Inflammatory macrophage (primary cell): ENCODE measurements at regions not wholly inside any gene's neighbourhood (a gene's known extent, or its start where the extent isn't known, plus 50 kb on each side); places are given as distances from the start of the nearest gene placed in this dataset.
A peak's percentile ranks its signal among the peaks of the same experiment; 100 is the strongest.
"Not testable (repeated sequence)": the region's sequence is repeated elsewhere in the genome, so short reads cannot be mapped to it uniquely, and the experiment has no call there.

Experiments
- DNase-seq, 2 donors: peaks; one replicate each; pipeline ENCODE4 v3.0.0-alpha.2; 2020 to 2022

GRCh38 chr6:148602136-148602535 lies 144.7 kb upstream of the UST start:
- no peak for DNase-seq

GRCh38 chr6:148608199-148608951 lies 138.5 kb upstream of the UST start:
- peak; percentile 39 to 41 for DNase-seq

DNA sequence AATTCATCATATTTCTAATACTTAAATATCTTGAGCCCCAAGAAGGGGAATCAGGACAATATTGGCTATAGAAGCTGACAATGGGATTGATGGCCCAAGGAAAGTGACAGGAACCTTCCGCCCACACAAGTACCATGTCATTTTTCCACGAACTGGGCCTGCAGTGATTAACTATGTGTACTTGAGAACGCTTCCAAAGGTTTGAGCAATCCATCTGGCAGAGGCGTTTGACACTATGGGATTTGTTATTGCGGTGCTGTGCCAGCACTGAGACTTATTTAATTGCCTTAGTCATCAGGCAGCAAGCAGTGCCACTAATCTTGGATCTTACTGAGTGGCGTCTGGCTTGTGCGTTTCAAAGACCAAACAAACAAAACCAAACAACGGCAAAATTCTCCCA lies 135.6 kb upstream of the UST start:
- DNase-seq = peak; percentile 72 to 76

DNA sequence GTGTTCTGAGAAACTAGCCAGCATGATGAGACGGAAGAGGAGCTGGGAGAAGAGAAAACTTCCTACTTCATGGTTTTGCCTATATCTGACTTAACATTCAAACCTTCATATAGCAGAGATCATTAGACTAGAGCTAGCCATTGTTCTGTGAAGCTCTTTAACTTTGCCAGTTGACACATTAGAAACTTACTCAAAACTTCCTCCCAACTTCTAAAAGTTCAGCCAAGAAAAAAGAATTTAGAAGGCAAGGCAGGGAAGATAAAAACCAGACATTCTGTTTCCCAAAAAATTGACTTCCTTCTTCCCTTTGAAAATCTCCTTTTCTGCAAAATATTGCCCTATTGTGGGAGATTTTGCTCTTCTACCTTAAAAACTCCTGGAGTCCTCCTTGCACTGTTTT lies 134.8 kb upstream of the UST start:
- DNase-seq = no peak

DNA sequence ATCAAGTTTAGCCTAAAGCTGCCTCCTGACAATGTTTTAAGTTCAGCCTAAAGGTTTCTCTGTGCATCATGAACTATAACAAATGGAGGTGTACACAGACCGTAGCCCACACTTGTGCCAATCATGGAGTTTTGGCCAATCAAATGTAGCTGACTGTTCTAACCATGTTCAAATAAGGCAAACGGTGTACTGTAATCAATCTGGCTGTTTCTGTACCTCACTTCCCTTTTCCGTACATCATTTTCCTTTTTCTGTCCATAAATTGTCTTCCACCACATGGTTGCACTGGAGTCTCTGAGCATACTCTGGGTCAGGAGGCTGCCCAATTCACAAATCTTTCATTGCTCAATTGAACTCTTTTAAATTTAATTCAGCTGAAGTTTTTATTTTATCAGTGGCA lies 132.2 kb upstream of the UST start:
- no peak for DNase-seq

DNA sequence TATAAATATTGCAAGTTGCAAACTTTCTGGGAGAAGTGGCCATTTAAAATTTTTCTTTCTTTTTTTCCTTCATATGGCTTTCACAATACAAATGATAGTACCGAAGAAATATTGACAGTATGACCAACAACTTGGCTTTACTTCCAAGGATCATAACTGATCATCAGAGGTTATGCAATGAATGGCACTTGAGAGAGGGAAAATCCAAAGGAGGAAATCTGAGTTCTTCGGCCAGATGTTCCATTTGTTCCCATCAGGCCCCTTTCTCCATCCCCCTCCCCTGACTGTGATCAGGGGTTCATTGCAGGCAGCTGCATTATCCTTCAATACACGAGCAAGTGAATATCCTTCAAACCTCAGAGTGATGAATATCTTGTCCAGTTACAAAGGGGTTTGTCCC lies 130.0 kb upstream of the UST start:
- DNase-seq = no peak

GRCh38 chr6:148617530-148617929 lies 129.3 kb upstream of the UST start:
- DNase-seq = peak; percentile 56 to 62

DNA sequence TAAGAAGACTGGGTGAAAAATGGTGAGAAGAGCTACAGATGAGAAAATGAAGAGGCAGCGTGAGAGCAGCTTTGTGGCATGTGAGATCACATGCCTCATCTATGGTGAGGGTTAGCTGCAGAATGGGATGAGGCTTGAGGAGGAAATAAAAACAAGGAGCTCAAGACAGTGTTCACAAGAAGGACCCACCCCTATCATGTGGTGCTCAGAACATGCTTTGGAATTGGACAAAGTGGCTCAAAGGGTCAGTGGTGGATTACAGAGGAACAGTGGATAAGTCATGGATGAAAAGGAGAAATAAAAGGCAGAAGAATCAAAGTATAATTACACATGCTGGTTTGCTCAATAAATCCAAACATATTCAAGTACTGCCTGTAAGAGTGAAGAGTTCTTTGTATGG lies 126.9 kb upstream of the UST start:
- DNase-seq = no peak

- DNase-seq = peak; percentile 12 to 25
Measured at GRCh38 chr6:148620579-148621298, 126.1 kb upstream of the UST start.

DNA sequence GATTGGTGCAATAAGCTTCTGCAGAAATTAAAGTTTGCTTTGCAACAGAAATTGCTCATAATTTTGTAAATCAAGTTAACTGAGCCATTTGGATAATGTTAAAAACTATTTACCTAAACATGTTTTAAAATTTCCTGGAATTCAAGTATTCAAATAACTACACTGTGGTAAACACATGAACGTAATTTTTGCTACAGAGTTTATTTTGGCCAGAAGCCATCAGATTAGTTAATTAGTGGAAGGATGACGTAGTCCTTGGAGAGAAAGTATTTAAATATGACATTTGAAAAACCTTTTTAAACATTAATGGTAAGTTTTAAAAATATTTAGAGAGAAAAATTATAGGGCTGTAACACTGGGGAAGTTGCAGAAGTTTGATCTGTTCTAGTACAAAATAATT lies 121.2 kb upstream of the UST start:
- DNase-seq = no peak

GRCh38 chr6:148628251-148628650 lies 118.6 kb upstream of the UST start:
- DNase-seq = no peak

GRCh38 chr6:148629181-148629580 lies 117.6 kb upstream of the UST start:
- no peak for DNase-seq

DNA sequence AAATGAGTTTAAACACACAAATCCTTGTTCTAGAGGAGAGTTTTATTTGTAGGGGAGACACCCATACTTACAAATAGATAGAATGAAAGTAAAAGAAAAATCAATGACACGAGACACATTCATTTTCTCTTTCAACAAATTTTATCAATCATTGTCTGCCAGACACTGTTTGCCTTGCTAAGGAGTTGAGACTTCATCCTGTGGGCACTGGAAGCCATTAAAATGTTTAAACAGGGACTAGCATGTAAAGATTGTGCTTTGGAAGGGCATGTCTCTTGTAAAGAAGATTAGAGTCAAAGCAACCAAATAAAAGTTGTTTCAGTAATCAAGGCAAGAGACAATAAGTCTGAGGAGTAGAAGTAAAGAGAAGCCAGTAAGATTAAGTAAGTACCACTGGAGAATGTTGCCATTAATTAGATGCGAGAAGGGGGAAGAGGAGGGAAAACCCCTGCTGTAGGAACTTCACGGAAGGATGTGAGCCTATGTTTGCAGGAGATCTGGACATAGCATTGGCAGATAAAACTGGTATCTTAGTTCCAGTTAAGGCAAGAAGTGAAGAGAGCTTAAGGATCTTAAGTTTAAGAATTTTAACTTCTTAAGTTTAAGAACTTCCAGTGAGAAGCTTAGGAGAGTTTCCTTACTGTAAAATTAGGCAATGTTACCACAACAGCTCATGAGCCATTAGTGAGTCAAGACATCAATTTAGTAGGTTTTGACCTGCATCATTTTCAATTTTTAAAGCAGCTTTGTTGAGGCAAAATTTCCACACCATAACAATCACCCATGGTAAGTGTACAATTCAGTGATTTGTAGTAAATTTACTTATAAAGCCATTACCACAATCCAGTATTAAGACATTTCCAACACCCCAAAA lies 117.0 kb upstream of the UST start:
- peak; percentile 18 to 41 for DNase-seq

GRCh38 chr6:148635070-148635743 lies 111.6 kb upstream of the UST start:
- no peak for DNase-seq

DNA sequence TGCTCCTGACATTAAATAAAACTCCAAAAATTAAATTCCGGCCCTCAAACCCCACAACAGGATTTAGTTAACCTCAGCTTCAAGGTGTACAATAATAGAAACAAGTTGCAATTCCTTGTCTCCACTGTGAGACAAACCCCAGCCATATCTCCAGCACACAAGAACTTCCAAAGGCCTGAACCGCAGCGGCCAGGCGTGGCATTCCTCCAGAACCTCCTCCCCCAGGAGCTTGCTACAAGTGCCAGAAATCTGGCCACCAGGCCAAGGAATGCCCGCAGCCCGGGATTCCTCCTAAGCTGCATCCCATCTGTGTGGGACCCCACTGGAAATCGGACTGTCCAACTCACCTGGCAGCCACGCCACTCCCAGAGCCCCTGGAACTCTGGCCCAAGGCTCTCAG lies 105.0 kb upstream of the UST start:
- DNase-seq = not testable (repeated sequence)

DNA sequence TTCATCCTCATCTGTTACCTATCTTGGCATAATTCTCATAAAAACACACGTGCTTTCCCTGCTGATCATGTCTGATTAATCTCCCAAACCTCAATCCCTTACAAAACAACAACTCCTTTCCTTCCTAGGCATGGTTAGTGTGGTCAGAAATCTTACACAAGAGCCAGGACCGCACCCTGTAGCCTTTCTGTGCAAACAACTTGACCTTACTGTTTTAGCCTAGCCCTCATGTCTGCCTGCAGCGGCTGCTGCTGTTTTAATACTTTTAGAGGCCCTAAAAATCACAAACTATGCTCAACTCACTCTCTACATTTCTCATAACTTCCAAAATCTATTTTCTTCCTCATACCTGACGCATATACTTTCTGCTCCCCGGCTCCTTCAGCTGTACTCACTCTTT lies 103.6 kb upstream of the UST start:
- DNase-seq = peak in 1 of 2 donors; percentile 18

- not testable (repeated sequence) for DNase-seq
Measured at GRCh38 chr6:148645049-148645448, 101.8 kb upstream of the UST start.

GRCh38 chr6:148648754-148649453 lies 97.9 kb upstream of the UST start:
- peak; percentile 46 to 68 for DNase-seq

DNA sequence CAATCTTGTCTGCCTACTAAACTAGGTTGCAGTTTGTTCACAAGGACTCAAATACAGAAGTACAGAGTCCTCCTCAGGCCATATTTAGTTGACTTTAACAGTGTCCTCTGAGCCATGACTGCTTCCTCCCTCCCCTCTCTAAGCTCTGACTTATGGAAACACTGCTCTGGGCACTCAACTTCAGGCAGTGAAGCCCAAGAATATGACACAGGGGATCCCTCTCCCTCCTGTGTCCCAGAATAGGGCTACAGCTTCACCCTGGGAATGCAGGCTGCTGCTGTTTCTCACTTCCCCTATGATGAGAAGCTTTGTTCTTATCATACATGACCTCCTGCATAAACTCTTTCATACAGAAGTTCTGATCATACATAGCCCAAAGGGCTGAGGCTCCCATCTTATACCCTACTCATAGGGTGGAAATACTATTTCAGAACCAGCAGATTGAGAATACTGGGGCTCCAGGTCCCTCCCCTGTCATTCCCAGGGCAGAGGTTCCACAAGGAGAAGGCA lies 97.3 kb upstream of the UST start:
- no peak for DNase-seq

- DNase-seq = no peak
Measured at GRCh38 chr6:148650941-148651505, 95.8 kb upstream of the UST start.

DNA sequence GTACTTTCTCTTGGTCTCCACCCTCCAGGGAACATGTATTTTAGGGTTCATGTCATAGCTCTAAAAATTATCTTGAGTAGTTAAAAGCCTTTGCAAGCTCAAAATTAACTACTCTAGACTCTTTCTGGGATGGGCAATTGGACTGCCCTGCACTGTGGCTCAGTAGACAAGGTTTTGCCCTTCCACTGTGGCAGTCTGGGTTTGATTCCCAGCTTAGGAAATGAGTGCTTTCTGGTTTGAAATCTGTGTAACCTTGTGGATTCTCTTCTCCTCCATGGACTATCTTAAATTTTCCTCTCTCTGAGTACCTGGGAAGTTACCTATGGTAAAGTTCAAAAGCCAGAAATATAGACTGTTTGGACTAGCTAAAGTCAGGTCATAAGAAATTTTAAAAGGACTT lies 94.6 kb upstream of the UST start:
- no peak for DNase-seq
